GM12878 (cell line): ENCODE measurements at regions not wholly inside any gene's neighbourhood (a gene's known extent, or its start where the extent isn't known, plus 50 kb on each side); places are given as distances from the start of the nearest gene placed in this dataset.

ENCODE experiments used
- ATAC-seq: fragments of 200-7000 bp; cut with Tn5 transposase; 3 replicates; pipeline ENCODE4 v1.9.1; 2020; ENCODE audit warnings: mild to moderate bottlenecking, moderate library complexity
- BruUV-seq: library from RNA; stranded (reverse); fragments of 400-500 nt; replicated peaks from 2 replicates; lab custom pipeline; 2021; lab: Mats Ljungman, UMichigan
- CTCF ChIA-PET: fragments of 300-600 bp; sonication (Branson Sonifier 250); formaldehyde crosslinking; extraction: SDS; loops from one replicate; lab custom pipeline; 2021; ENCODE audit warnings: inconsistent platforms; lab: Yijun Ruan, JAX
- POLR2A ChIA-PET: fragments of 350-600 bp; formaldehyde crosslinking; extraction: SDS; loops from one replicate; lab custom pipeline; 2021; ENCODE audit warnings: inconsistent platforms; lab: Charles Lee
- RAD21 ChIA-PET: fragments of 300-600 bp; sonication (Branson Sonifier 250); formaldehyde crosslinking; loops from one replicate; lab custom pipeline; 2023; ENCODE audit warnings: antibody characterized with exemption; ENCODE audit not compliant: unreplicated experiment; lab: Charles Lee
- SMC1A ChIA-PET: fragments of 300-600 bp; sonication (Branson Sonifier 250); formaldehyde crosslinking; loops from one replicate; lab custom pipeline; 2023; ENCODE audit not compliant: unreplicated experiment, uncharacterized antibody; lab: Charles Lee
- DNase-seq: peaks from one replicate; pipeline ENCODE4 v3.0.0-alpha.2; 2011; ENCODE audit warnings: low read depth, low spot score
- FAIRE-seq: peaks from 3 replicates; lab custom pipeline; 2011; peaks lifted over from hg19 to GRCh38; lab: Jason Lieb, UNC
- H2AFZ ChIP-seq: 2 replicates; pipeline ENCODE4 v1.6.0; 2011; ENCODE audit warnings: low read depth, low read length, control low read depth; ENCODE audit not compliant: control insufficient read depth
- H3K27ac ChIP-seq: 2 replicates; pipeline ENCODE4 v1.5.1; 2011; ENCODE audit warnings: control low read depth; ENCODE audit not compliant: control insufficient read depth, insufficient read depth
- H3K27me3 ChIP-seq, 2 experiments: replicated peaks in 1 of 2; 2 replicates each; pipeline versions ENCODE4 v1.6.0 to v1.6.1; 2011; ENCODE audit warnings: low read length in 1 of 2; ENCODE audit not compliant: control insufficient read depth in 2 of 2, insufficient read depth in 2 of 2
- H3K36me3 ChIP-seq, 2 experiments: 2 replicates each; pipeline ENCODE4 v1.5.1; 2011; ENCODE audit warnings: low read length in 1 of 2; ENCODE audit not compliant: control insufficient read depth in 2 of 2, insufficient read depth in 2 of 2
- H3K4me1 ChIP-seq: 2 replicates; pipeline ENCODE4 v1.6.1; 2011; ENCODE audit warnings: mild to moderate bottlenecking, low read length, moderate library complexity, mixed read lengths; ENCODE audit not compliant: control insufficient read depth, insufficient read depth
- H3K4me2 ChIP-seq: 2 replicates; pipeline ENCODE4 v1.6.0; 2011; ENCODE audit warnings: control low read depth; ENCODE audit not compliant: control insufficient read depth, insufficient read depth
- H3K4me3 ChIP-seq: fragments of 200-600 bp; sonication (generic); 2 replicates; pipeline ENCODE4 v1.5.1; 2016
- H3K79me2 ChIP-seq: 2 replicates; pipeline ENCODE4 v1.6.0; 2011; ENCODE audit warnings: low read length; ENCODE audit not compliant: control insufficient read depth, insufficient read depth
- H3K9ac ChIP-seq: 2 replicates; pipeline ENCODE4 v1.8.0; 2011; ENCODE audit warnings: low read length, control low read depth, mixed read lengths; ENCODE audit not compliant: control insufficient read depth, insufficient read depth
- H3K9me3 ChIP-seq: replicated peaks from 3 replicates; pipeline ENCODE4 v1.5.1; 2011; ENCODE audit warnings: mild to moderate bottlenecking, low read length; ENCODE audit not compliant: control insufficient read depth, insufficient read depth
- H4K20me1 ChIP-seq: 2 replicates; pipeline ENCODE4 v1.6.0; 2011; ENCODE audit not compliant: control insufficient read depth, insufficient read depth
- BRCA1 ChIP-seq: IDR thresholded peaks from 2 replicates; pipeline ENCODE4 v1.6.1; 2011; ENCODE audit warnings: low read depth, low read length, improper control_type of control experiment
- CBX5 ChIP-seq: sonication (generic); IDR thresholded peaks from 2 replicates; pipeline ENCODE4 v1.6.1; 2016; ENCODE audit warnings: low read depth, moderate library complexity, mild to moderate bottlenecking, inconsistent platforms
- CHD2 ChIP-seq: IDR thresholded peaks from 2 replicates; pipeline ENCODE4 v1.6.1; 2011; ENCODE audit warnings: low read depth, low read length, improper control_type of control experiment, borderline replicate concordance
- CREB1 ChIP-seq: IDR thresholded peaks from 2 replicates; pipeline ENCODE4 v1.6.1; 2012; ENCODE audit warnings: low read depth, mild to moderate bottlenecking, inconsistent platforms
- ETV6 ChIP-seq, 2 experiments: fragments of 450-650 bp in 1 of 2; IDR thresholded peaks in 1 of 2; conservative IDR thresholded peaks in 1 of 2; 2 replicates each; pipeline ENCODE4 v1.6.1; 2014; ENCODE audit warnings: antibody characterized with exemption in 1 of 2, borderline replicate concordance in 1 of 2, low read depth in 1 of 2, mild to moderate bottlenecking in 1 of 2, moderate library complexity in 1 of 2
- JUND ChIP-seq: IDR thresholded peaks from 2 replicates; pipeline ENCODE4 v1.6.1; 2012; ENCODE audit warnings: low read depth, mild to moderate bottlenecking, low read length, improper control_type of control experiment, moderate library complexity
- MXI1 ChIP-seq: fragments of 150-350 bp; IDR thresholded peaks from 2 replicates; pipeline ENCODE4 v1.6.1; 2011; ENCODE audit warnings: low read depth, mild to moderate bottlenecking, inconsistent platforms, low read length, improper control_type of control experiment
- PML ChIP-seq: IDR thresholded peaks from 2 replicates; pipeline ENCODE4 v1.6.1; 2012; ENCODE audit warnings: low read length, inconsistent platforms
- RUNX3 ChIP-seq: IDR thresholded peaks from 2 replicates; pipeline ENCODE4 v1.6.1; 2012; ENCODE audit warnings: low read length, inconsistent platforms
- SMARCA5 ChIP-seq: fragments of 450-650 bp; IDR thresholded peaks from 2 replicates; pipeline ENCODE4 v1.6.1; 2017; ENCODE audit warnings: mild to moderate bottlenecking
- SUPT20H ChIP-seq: IDR thresholded peaks from 2 replicates; pipeline ENCODE4 v1.6.1; 2011; ENCODE audit warnings: low read depth, mild to moderate bottlenecking, low read length, moderate library complexity, borderline replicate concordance; ENCODE audit not compliant: control insufficient read depth
- SUZ12 ChIP-seq: fragments of 200-600 bp; sonication (generic); IDR thresholded peaks from one replicate; pipeline ENCODE4 v1.6.1; 2018; ENCODE audit warnings: antibody characterized with exemption, mild to moderate bottlenecking; ENCODE audit not compliant: unreplicated experiment
- ZNF384 ChIP-seq: IDR thresholded peaks from 2 replicates; pipeline ENCODE4 v1.6.1; 2012; ENCODE audit warnings: low read depth, mild to moderate bottlenecking, low read length, improper control_type of control experiment, borderline replicate concordance
- ZNF622 ChIP-seq: fragments of 450-650 bp; IDR thresholded peaks from 2 replicates; pipeline ENCODE4 v1.6.1; 2017; ENCODE audit warnings: mild to moderate bottlenecking, inconsistent platforms
- WGBS: methylation state at CpG from one replicate; pipeline ENCODE4 v1.1.6; 2016; ENCODE audit warnings: low lambda C conversion rate; ENCODE audit not compliant: insufficient replicate concordance, insufficient coverage; ENCODE audit errors: missing lambda C conversion rate; 5-methylcytosine and 5-hydroxymethylcytosine counted together
- in situ Hi-C: fragments of 300-500 bp; cut with MboI; formaldehyde crosslinking; loops from 9 replicates; pipeline ENCODE4 v1.14.3; 2018; ENCODE audit warnings: mixed read lengths
- intact Hi-C: fragments of 100-400 bp; cut with micrococcal nuclease; formaldehyde crosslinking; loops from one replicate; pipeline ENCODE4 v1.14.2; 2022; ENCODE audit not compliant: unreplicated experiment

- no peak for TF ChIP-seq CHD2
- TF ChIP-seq PML, result no peak
- TF ChIP-seq BRCA1, result no peak
- TF ChIP-seq MXI1, result no peak
- no peak for TF ChIP-seq SUZ12
- TF ChIP-seq, all 136 proteins: peak for 0
These were observed 141.4 kb downstream of the SPP2 start (continued) for GRCh38 chr2:234191819-234192407.

- ChIA-PET SMC1A (no interaction called here), CTCF (no interaction called here), RAD21 (no interaction called here), POLR2A (no interaction called here)
- no peak overlapping the region for H3K4me2 ChIP-seq
- no TSS peak for BruUV-seq
- H2AFZ ChIP-seq, result no peak overlapping the region
- no peak for FAIRE-seq
- H3K4me1 ChIP-seq, result no peaks in the 10 kb centered on the region
- in situ Hi-C loops, result no loop called here
- H3K79me2 ChIP-seq, result no peaks in the 10 kb centered on the region
- no peak for TF ChIP-seq CBX5
- TF ChIP-seq SUPT20H, result no peak
- no peak for TF ChIP-seq ETV6 (conservative IDR thresholded peaks at IDR 0.05 in 1 of 2, IDR thresholded peaks at IDR 0.05 in 1 of 2; ENCODE audit: borderline replicate concordance in 1 of 2, low read depth in 1 of 2)
- TF ChIP-seq CREB1, result no peak
- TF ChIP-seq SMARCA5, result no peak
- no peak for TF ChIP-seq ZNF384
- TF ChIP-seq PML, result no peak
- no peak for TF ChIP-seq ZNF622
- TF ChIP-seq SUZ12, result no peak
- no peak for TF ChIP-seq JUND
- no peak for TF ChIP-seq RUNX3
- no peak for ATAC-seq
- no peak overlapping the region for H3K27ac ChIP-seq
- H3K4me3 ChIP-seq, result no peak overlapping the region
- no peak overlapping the region for H3K9ac ChIP-seq
- H3K9me3 ChIP-seq, result no peaks in the 10 kb centered on the region
- H3K27me3 ChIP-seq, result no peaks in the 10 kb centered on the region
- no peak for DNase-seq
- H3K36me3 ChIP-seq, result no peaks in the 10 kb centered on the region
- 15% methylated on average over 6 of the region's 6 CpGs for WGBS
- H4K20me1 ChIP-seq, result no peaks in the 10 kb centered on the region
- intact Hi-C loops, result no loop called here
These were observed 139.3 kb downstream of the SPP2 start for GRCh38 chr2:234189786-234190300.
